Glutamatergic neuron (in vitro differentiated cells): ENCODE measurements at regions not wholly inside any gene's neighbourhood (a gene's known extent, or its start where the extent isn't known, plus 50 kb on each side); places are given as distances from the start of the nearest gene placed in this dataset.

Source experiments
- DNase-seq: peaks from one replicate; pipeline ENCODE4 v3.0.0; 2022
- H3K27ac Mint-ChIP-seq: one replicate; pipeline ENCODE4 v1.8.0; 2020; ENCODE audit warnings: mild to moderate bottlenecking, mixed read lengths, inconsistent platforms; ENCODE audit not compliant: unreplicated experiment
- H3K27me3 Mint-ChIP-seq: one replicate; pipeline ENCODE4 v1.8.0; 2020; ENCODE audit warnings: mild to moderate bottlenecking, moderate library complexity, mixed read lengths, inconsistent platforms; ENCODE audit not compliant: unreplicated experiment
- H3K36me3 Mint-ChIP-seq: one replicate; pipeline ENCODE4 v1.8.0; 2020; ENCODE audit warnings: mild to moderate bottlenecking, mixed read lengths, inconsistent platforms; ENCODE audit not compliant: unreplicated experiment
- H3K4me1 Mint-ChIP-seq: one replicate; pipeline ENCODE4 v1.8.0; 2020; ENCODE audit warnings: mild to moderate bottlenecking, low read depth, mixed read lengths, inconsistent platforms; ENCODE audit not compliant: unreplicated experiment
- H3K4me3 Mint-ChIP-seq: one replicate; pipeline ENCODE4 v1.8.0; 2020; ENCODE audit warnings: mild to moderate bottlenecking, mixed read lengths, inconsistent platforms; ENCODE audit not compliant: unreplicated experiment
- H3K9me3 Mint-ChIP-seq: one replicate; pipeline ENCODE4 v1.8.0; 2020; ENCODE audit warnings: mild to moderate bottlenecking, moderate library complexity, mixed read lengths, inconsistent platforms; ENCODE audit not compliant: unreplicated experiment
- CTCF ChIP-seq: fragments of 200-600 bp; sonication (generic); IDR thresholded peaks from one replicate; pipeline ENCODE4 v1.5.0; 2021; ENCODE audit not compliant: partially characterized antibody, unreplicated experiment

GRCh38 chr1:118445156-118445555, 260.1 kb upstream of the SPAG17 start:
- DNase-seq = no peak
- no peak overlapping the region for H3K27ac Mint-ChIP-seq
- H3K27me3 Mint-ChIP-seq = no peaks in the 10 kb centered on the region
- H3K4me3 Mint-ChIP-seq = no peak overlapping the region
- H3K36me3 Mint-ChIP-seq = peaks cover 8% of the 10 kb centered on the region
- H3K4me1 Mint-ChIP-seq = no peaks in the 10 kb centered on the region
- TF ChIP-seq CTCF = no peak
- H3K9me3 Mint-ChIP-seq = peaks cover 6% of the 10 kb centered on the region

- no peaks in the 10 kb centered on the region for H3K9me3 Mint-ChIP-seq
- H3K27ac Mint-ChIP-seq = no peak overlapping the region
- H3K4me1 Mint-ChIP-seq = no peaks in the 10 kb centered on the region
- H3K27me3 Mint-ChIP-seq = no peaks in the 10 kb centered on the region
- no peak overlapping the region for H3K4me3 Mint-ChIP-seq
- H3K36me3 Mint-ChIP-seq = no peaks in the 10 kb centered on the region
- no peak for TF ChIP-seq CTCF
- DNase-seq = no peak
These were observed 257.2 kb upstream of the SPAG17 start for GRCh38 chr1:118442214-118442613.

- Mint-ChIP-seq H3K4me3 (no peak overlapping the region), H3K27ac (no peak overlapping the region), H3K9me3 (no peaks in the 10 kb centered on the region), H3K4me1 (no peaks in the 10 kb centered on the region), H3K36me3 (no peaks in the 10 kb centered on the region), H3K27me3 (no peaks in the 10 kb centered on the region)
- DNase-seq = no peak
- TF ChIP-seq CTCF = no peak
These were observed 252.6 kb upstream of the SPAG17 start for GRCh38 chr1:118437664-118438063.

GRCh38 chr1:118429856-118430255, 244.8 kb upstream of the SPAG17 start:
- no peaks in the 10 kb centered on the region for H3K4me1 Mint-ChIP-seq
- H3K36me3 Mint-ChIP-seq = no peaks in the 10 kb centered on the region
- no peak for DNase-seq
- no peak overlapping the region for H3K4me3 Mint-ChIP-seq
- H3K27me3 Mint-ChIP-seq = peaks cover 2% of the 10 kb centered on the region
- TF ChIP-seq CTCF = no peak
- no peaks in the 10 kb centered on the region for H3K9me3 Mint-ChIP-seq
- no peak overlapping the region for H3K27ac Mint-ChIP-seq

GRCh38 chr1:118421868-118422350, 236.9 kb upstream of the SPAG17 start:
- H3K4me3 Mint-ChIP-seq = no peak overlapping the region

More at GRCh38 chr1:118421868-118422350, 236.9 kb upstream of the SPAG17 start:
- peaks cover 2% of the 10 kb centered on the region for H3K27me3 Mint-ChIP-seq
- DNase-seq = no peak
- no peaks in the 10 kb centered on the region for H3K36me3 Mint-ChIP-seq
- no peaks in the 10 kb centered on the region for H3K9me3 Mint-ChIP-seq
- no peak for TF ChIP-seq CTCF
- no peak overlapping the region for H3K27ac Mint-ChIP-seq
- H3K4me1 Mint-ChIP-seq = no peaks in the 10 kb centered on the region
